GM12891 (cell line): ENCODE measurements at regions not wholly inside any gene's neighbourhood (a gene's known extent, or its start where the extent isn't known, plus 50 kb on each side); places are given as distances from the start of the nearest gene placed in this dataset.

Experiments used
- POLR2A ChIP-seq: IDR thresholded peaks from 2 replicates; pipeline ENCODE4 v1.6.1; 2011; ENCODE audit warnings: low read depth, low read length, control low read depth
- POLR2AphosphoS5 ChIP-seq: IDR thresholded peaks from 2 replicates; pipeline ENCODE4 v1.6.1; 2011; ENCODE audit warnings: low read depth, low read length, control low read depth
- POU2F2 ChIP-seq: IDR thresholded peaks from 2 replicates; pipeline ENCODE4 v1.6.1; 2011; ENCODE audit warnings: low read depth, mild to moderate bottlenecking, control low read depth, low read length, moderate library complexity
- TAF1 ChIP-seq: IDR thresholded peaks from 2 replicates; pipeline ENCODE4 v1.6.1; 2011; ENCODE audit warnings: low read depth, low read length, control low read depth

DNA sequence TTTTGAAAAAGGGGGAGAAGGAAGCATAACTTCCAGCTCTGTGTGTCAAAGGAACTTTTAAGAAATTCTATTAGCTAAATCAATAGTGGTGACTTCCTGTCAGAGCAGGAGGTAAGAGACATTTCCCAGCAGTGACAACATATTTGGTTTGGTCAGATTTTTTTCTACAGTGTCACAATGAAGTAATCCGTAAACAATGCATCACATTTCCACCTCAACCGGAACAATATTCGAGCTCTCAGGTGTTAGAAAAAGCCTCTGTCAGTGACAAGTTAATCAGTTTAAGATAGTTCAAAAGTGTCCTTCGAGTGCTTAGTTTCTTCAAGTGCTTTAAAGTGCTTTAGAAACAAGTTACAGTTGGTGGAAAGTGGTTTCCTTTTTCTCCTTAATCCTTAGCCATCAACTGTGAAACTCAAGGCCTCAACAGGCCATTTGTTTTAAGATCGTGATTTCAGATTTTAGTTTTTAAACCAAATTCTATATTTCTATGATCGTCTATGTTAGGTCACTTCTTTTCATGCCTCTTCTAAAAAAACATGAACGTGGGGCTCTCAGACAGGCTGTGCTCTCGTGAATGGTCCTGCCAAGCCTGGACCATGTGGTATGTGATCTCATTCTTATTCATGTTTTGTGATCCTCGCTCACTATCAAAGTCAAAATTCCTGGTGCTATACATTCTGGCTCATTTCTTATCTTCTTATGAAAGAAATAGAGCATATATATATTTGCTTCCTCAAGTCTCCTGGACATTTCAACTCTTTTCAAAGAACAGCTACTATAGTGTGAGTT, 181.9 kb upstream of the HMHB1 start:
- TF ChIP-seq POLR2A = no peak
- TF ChIP-seq POLR2AphosphoS5 = no peak
- TF ChIP-seq TAF1 = no peak
- TF ChIP-seq POU2F2 = no peak
